Nephron progenitor cell (in vitro differentiated cells): ENCODE measurements at regions not wholly inside any gene's neighbourhood (a gene's known extent, or its start where the extent isn't known, plus 50 kb on each side); places are given as distances from the start of the nearest gene placed in this dataset.

Experiments used
- DNase-seq: peaks from one replicate; pipeline ENCODE4 v3.0.0; 2021
- H3K27ac Mint-ChIP-seq: 2 replicates; pipeline ENCODE4 v1.8.0; 2021; ENCODE audit warnings: mild to moderate bottlenecking, moderate library complexity, mixed read lengths
- H3K27me3 Mint-ChIP-seq: 2 replicates; pipeline ENCODE4 v1.8.0; 2021; ENCODE audit warnings: mild to moderate bottlenecking, low read depth, mixed read lengths; ENCODE audit not compliant: poor library complexity
- H3K36me3 Mint-ChIP-seq: 2 replicates; pipeline ENCODE4 v1.8.0; 2021; ENCODE audit warnings: low read depth, mixed read lengths
- H3K4me1 Mint-ChIP-seq: 2 replicates; pipeline ENCODE4 v1.8.0; 2021; ENCODE audit warnings: mixed read lengths
- H3K4me3 Mint-ChIP-seq: 2 replicates; pipeline ENCODE4 v1.8.0; 2021; ENCODE audit warnings: mild to moderate bottlenecking, moderate library complexity, mixed read lengths
- H3K9me3 Mint-ChIP-seq: 2 replicates; pipeline ENCODE4 v1.8.0; 2021; ENCODE audit warnings: mild to moderate bottlenecking, moderate library complexity, mixed read lengths
- TF ChIP-seq, protein P1 (sequence below): fragments of 200-600 bp; sonication (generic); IDR thresholded peaks from 2 replicates; pipeline ENCODE4 v1.5.0; 2021; ENCODE audit warnings: antibody characterized with exemption

DNA sequence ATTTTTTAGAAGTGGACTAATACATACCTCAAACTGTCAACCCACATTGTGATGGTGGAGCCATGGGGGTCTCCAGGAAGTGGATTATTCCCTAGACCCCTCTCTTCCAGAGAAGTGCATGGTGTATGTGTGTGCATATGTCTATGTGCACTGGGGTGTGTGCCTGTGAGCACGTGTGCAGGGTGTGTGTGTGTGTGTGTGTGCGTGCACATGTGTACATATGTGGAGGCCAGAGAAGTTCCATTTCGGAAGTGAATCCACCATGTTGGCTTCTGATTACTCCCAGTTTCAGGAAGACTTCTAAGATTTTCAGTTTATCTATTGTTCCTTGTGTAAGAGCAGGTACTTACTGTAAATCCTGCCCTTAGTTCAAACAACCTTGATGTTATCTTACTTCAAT, 208.5 kb upstream of the SULF2 start:
- TF ChIP-seq, protein P1, sequence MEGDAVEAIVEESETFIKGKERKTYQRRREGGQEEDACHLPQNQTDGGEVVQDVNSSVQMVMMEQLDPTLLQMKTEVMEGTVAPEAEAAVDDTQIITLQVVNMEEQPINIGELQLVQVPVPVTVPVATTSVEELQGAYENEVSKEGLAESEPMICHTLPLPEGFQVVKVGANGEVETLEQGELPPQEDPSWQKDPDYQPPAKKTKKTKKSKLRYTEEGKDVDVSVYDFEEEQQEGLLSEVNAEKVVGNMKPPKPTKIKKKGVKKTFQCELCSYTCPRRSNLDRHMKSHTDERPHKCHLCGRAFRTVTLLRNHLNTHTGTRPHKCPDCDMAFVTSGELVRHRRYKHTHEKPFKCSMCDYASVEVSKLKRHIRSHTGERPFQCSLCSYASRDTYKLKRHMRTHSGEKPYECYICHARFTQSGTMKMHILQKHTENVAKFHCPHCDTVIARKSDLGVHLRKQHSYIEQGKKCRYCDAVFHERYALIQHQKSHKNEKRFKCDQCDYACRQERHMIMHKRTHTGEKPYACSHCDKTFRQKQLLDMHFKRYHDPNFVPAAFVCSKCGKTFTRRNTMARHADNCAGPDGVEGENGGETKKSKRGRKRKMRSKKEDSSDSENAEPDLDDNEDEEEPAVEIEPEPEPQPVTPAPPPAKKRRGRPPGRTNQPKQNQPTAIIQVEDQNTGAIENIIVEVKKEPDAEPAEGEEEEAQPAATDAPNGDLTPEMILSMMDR = no peak
- peaks cover 36% of the 10 kb centered on the region for H3K4me1 Mint-ChIP-seq
- H3K4me3 Mint-ChIP-seq = no peak overlapping the region
- H3K9me3 Mint-ChIP-seq = peaks cover 41% of the 10 kb centered on the region
- H3K36me3 Mint-ChIP-seq = peaks cover 10% of the 10 kb centered on the region
- peaks cover 24% of the 10 kb centered on the region for H3K27me3 Mint-ChIP-seq
- no peak overlapping the region for H3K27ac Mint-ChIP-seq
- no peak for DNase-seq

DNA sequence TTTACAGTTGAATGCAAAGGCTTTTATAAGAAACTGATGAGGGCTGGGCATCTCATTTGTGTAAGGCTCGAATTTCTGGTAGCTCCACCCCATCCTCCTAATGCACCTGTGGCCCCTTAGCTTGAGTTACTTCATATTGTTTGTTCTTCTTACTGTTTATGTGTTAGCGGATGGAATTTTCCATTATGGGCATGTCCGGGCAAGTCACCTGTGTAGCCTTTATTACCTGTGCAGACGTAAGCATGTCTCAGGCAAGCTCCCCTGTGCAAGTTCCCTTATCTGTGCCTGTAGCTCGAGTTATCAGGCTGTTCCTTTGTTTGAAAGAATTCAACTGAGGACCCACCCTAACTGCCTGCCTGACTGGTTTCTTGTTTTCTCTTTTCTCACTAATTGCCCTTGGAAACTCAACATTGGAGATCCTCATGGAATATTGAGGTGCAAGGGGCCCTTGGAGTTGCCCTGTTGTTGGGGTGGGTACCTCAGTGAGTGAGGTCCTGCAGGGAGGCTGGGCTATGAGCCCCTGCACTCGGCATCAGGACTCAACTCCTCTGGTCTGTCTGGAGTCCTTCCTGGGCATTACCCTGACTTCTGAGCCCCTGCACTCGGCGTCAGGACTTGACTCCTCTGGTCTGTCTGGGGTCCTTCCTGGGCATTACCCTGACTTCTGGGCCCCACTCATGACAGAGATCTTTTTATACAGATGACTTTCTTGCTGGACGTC, 207.9 kb upstream of the SULF2 start:
- Mint-ChIP-seq H3K4me1 (peaks cover 42% of the 10 kb centered on the region), H3K27ac (no peak overlapping the region), H3K4me3 (no peak overlapping the region), H3K36me3 (peaks cover 10% of the 10 kb centered on the region), H3K9me3 (peaks cover 41% of the 10 kb centered on the region), H3K27me3 (peaks cover 25% of the 10 kb centered on the region)
- TF ChIP-seq, protein P1 = no peak
- DNase-seq = no peak

DNA sequence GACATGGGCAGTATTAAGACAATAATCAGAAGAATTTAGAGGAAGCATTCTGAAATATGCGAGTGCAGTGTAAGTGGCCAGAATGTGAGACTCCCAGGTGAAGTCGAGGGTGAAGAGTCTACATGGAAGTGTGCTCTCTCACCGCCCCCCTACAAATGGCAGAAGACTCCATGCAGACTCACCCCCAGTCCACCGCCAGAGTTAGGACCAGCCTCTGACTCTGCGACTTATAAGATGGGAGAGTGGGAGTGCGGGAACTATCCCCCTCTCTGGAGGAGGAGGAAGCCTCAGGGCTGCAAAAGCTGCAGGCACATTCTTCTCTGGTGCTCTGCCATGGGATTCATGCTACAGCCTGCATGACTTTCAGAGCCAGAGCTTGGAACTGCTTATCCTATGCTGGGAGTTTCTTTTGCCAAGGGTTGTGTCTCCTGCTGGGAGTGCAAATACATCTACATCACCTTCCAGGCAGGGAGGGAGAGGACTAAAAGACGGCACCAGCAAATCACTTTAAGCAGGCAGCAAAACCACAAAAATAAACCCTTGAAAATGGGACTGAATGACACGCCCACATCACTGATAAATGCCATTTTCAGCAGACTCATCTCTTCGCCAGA, 206.7 kb upstream of the SULF2 start:
- peak overlapping the region; percentile 44 for H3K27ac Mint-ChIP-seq

DNA sequence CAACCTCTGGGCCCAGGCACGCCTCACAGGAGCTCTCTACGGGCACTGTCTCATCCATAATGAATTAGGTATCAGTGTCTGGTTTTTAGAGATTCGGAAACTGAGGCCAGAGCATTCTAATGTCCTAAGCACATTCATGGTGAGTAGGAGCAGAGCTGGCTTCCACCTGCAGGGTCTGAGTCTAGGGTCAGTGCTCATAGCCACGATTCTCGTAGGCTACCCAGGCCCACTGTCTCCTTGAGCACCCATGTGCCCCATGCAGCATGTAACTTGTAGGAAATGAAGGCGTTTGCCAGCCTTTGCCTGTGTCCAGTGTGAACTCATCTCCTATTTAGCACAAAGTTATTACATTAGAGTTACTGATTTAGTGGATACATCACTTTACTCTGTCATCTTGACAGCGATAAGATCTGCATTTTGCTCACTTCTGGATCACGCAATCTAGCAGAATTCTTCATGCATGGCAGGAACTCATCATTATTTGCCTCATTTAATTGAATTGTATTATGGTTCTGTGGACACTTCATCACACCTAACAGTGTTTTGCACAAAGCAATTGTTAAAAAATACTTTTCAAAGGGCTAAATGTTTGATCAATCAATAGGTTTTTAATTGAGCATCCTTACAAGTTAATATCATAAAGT, 205.3 kb upstream of the SULF2 start:
- no peak overlapping the region for H3K4me3 Mint-ChIP-seq
- peaks cover 36% of the 10 kb centered on the region for H3K9me3 Mint-ChIP-seq
- TF ChIP-seq, protein P1 = no peak
- H3K27me3 Mint-ChIP-seq = peaks cover 9% of the 10 kb centered on the region
- H3K4me1 Mint-ChIP-seq = peaks cover 47% of the 10 kb centered on the region
- H3K27ac Mint-ChIP-seq = no peak overlapping the region
- H3K36me3 Mint-ChIP-seq = peaks cover 10% of the 10 kb centered on the region
- no peak for DNase-seq

More for the DNA sequence above, 206.7 kb upstream of the SULF2 start:
- peaks cover 36% of the 10 kb centered on the region for H3K9me3 Mint-ChIP-seq
- DNase-seq = no peak
- H3K36me3 Mint-ChIP-seq = peaks cover 10% of the 10 kb centered on the region
- H3K4me3 Mint-ChIP-seq = peak overlapping the region; percentile 63
- H3K4me1 Mint-ChIP-seq = peaks cover 42% of the 10 kb centered on the region
- TF ChIP-seq, protein P1 = no peak
- peaks cover 19% of the 10 kb centered on the region for H3K27me3 Mint-ChIP-seq

DNA sequence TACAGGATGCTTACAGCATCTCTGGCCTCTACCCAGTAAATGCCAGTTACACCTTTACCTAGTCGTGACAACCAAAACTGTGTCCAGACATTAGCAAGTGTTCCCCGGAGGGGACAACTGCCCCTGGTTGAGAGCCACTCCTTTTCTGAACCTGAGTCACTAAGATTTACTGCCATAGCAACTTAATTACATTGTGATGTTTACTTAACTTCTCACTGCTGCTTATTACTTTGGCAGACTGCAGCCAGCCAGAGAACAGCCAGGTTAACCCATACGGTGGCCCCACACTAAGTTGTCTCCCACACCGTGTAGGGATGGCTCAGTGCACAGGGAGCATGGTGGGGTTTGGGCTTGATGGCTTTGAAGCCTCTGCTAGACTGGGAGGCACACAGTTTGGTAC, 204.7 kb upstream of the SULF2 start:
- Mint-ChIP-seq H3K27ac (peak overlapping the region; percentile 92), H3K4me1 (peaks cover 53% of the 10 kb centered on the region), H3K9me3 (peaks cover 34% of the 10 kb centered on the region), H3K4me3 (peak overlapping the region; percentile 14), H3K36me3 (peaks cover 10% of the 10 kb centered on the region), H3K27me3 (peaks cover 14% of the 10 kb centered on the region)
- DNase-seq = peak; percentile 43
- TF ChIP-seq, protein P1 = no peak
